ENCODE measurements at regions not wholly inside any gene's neighbourhood (a gene's known extent, or its start where the extent isn't known, plus 50 kb on each side); places are given as distances from the start of the nearest gene placed in this dataset.

- peaks cover 12% of the 10 kb centered on the region for H3K4me1 Mint-ChIP-seq
- H3K36me3 Mint-ChIP-seq (ENCODE audit: low read depth), result no peaks in the 10 kb centered on the region
- H3K4me3 Mint-ChIP-seq, result no peak overlapping the region
- H3K27me3 Mint-ChIP-seq (ENCODE audit: insufficient read depth), result peaks cover 6% of the 10 kb centered on the region
- Histone ChIP-seq H3K9ac (ENCODE audit: extremely low read depth, low read length, poor library complexity, severe bottlenecking) (no peak overlapping the region), H3K4me1 (ENCODE audit: control insufficient read depth, insufficient read depth, low read length) (no peaks in the 10 kb centered on the region), H3K9me3 (ENCODE audit: control insufficient read depth, low read length) (no peaks in the 10 kb centered on the region), H3K27ac (ENCODE audit: low read depth, low read length) (no peak overlapping the region), H3K27me3 (ENCODE audit: control insufficient read depth, insufficient read depth, low read length, poor library complexity, severe bottlenecking) (no peaks in the 10 kb centered on the region), H3K36me3 (ENCODE audit: control insufficient read depth, insufficient read depth, low read length) (no peaks in the 10 kb centered on the region), H3K4me3 (ENCODE audit: low read length) (no peak overlapping the region)
- H3K9me3 Mint-ChIP-seq, result peaks cover 2% of the 10 kb centered on the region
- DNase-seq, result no peak
- TF ChIP-seq CTCF (conservative IDR thresholded peaks at IDR 0.05), result no peak
- no peak overlapping the region for H3K27ac Mint-ChIP-seq
- 95 to 97% methylated on average over 5 to 8 of the region's 8 CpGs for WGBS, 2 experiments (ENCODE audit: insufficient coverage in 1 of 2, insufficient read length in 1 of 2)
These were observed 90.1 kb downstream of the SREK1 start for GRCh38 chr5:66234241-66234640.

GRCh38 chr5:66238435-66238834 lies 94.3 kb downstream of the SREK1 start:
- H3K9me3 Mint-ChIP-seq, result peaks cover 2% of the 10 kb centered on the region

GRCh38 chr5:66239034-66239433 lies 94.9 kb downstream of the SREK1 start:
- Mint-ChIP-seq H3K27ac (no peak overlapping the region), H3K9me3 (peaks cover 2% of the 10 kb centered on the region), H3K27me3 (ENCODE audit: insufficient read depth) (peaks cover 6% of the 10 kb centered on the region), H3K4me1 (no peaks in the 10 kb centered on the region), H3K36me3 (ENCODE audit: low read depth) (no peaks in the 10 kb centered on the region), H3K4me3 (no peak overlapping the region)
- WGBS, 2 experiments (ENCODE audit: insufficient coverage in 1 of 2, insufficient read length in 1 of 2), result 79 to 83% methylated on average over 1 of the region's 1 CpG
- H3K9me3 ChIP-seq (ENCODE audit: control insufficient read depth, low read length), result no peaks in the 10 kb centered on the region
- no peaks in the 10 kb centered on the region for H3K27me3 ChIP-seq (ENCODE audit: control insufficient read depth, insufficient read depth, low read length, poor library complexity, severe bottlenecking)
- peak; percentile 76 for TF ChIP-seq CTCF (conservative IDR thresholded peaks at IDR 0.05)
- no peaks in the 10 kb centered on the region for H3K36me3 ChIP-seq (ENCODE audit: control insufficient read depth, insufficient read depth, low read length)
- no peak overlapping the region for H3K9ac ChIP-seq (ENCODE audit: extremely low read depth, low read length, poor library complexity, severe bottlenecking)
- H3K27ac ChIP-seq (ENCODE audit: low read depth, low read length), result no peak overlapping the region
- DNase-seq, result no peak
- no peak overlapping the region for H3K4me3 ChIP-seq (ENCODE audit: low read length)
- no peaks in the 10 kb centered on the region for H3K4me1 ChIP-seq (ENCODE audit: control insufficient read depth, insufficient read depth, low read length)

More at GRCh38 chr5:66238435-66238834, 94.3 kb downstream of the SREK1 start:
- DNase-seq, result no peak
- Mint-ChIP-seq H3K36me3 (ENCODE audit: low read depth) (no peaks in the 10 kb centered on the region), H3K27ac (no peak overlapping the region), H3K4me1 (peaks cover 2% of the 10 kb centered on the region), H3K27me3 (ENCODE audit: insufficient read depth) (peaks cover 6% of the 10 kb centered on the region), H3K4me3 (no peak overlapping the region)
- H3K4me3 ChIP-seq (ENCODE audit: low read length), result no peak overlapping the region
- H3K4me1 ChIP-seq (ENCODE audit: control insufficient read depth, insufficient read depth, low read length), result no peaks in the 10 kb centered on the region
- H3K36me3 ChIP-seq (ENCODE audit: control insufficient read depth, insufficient read depth, low read length), result no peaks in the 10 kb centered on the region
- no peaks in the 10 kb centered on the region for H3K27me3 ChIP-seq (ENCODE audit: control insufficient read depth, insufficient read depth, low read length, poor library complexity, severe bottlenecking)
- no peak for TF ChIP-seq CTCF (conservative IDR thresholded peaks at IDR 0.05)
- H3K9ac ChIP-seq (ENCODE audit: extremely low read depth, low read length, poor library complexity, severe bottlenecking), result no peak overlapping the region
- H3K27ac ChIP-seq (ENCODE audit: low read depth, low read length), result no peak overlapping the region
- no peaks in the 10 kb centered on the region for H3K9me3 ChIP-seq (ENCODE audit: control insufficient read depth, low read length)
- WGBS, 2 experiments (ENCODE audit: insufficient coverage in 1 of 2, insufficient read length in 1 of 2), result 90% methylated on average over 6 of the region's 6 CpGs

Data from endodermal cell (in vitro differentiated cells).